Brain microvascular endothelial cell (primary cell): ENCODE measurements at regions not wholly inside any gene's neighbourhood (a gene's known extent, or its start where the extent isn't known, plus 50 kb on each side); places are given as distances from the start of the nearest gene placed in this dataset.

Source experiments
- DNase-seq: peaks from one replicate; pipeline ENCODE4 v3.0.0-alpha.2; 2020
- H3K27ac ChIP-seq: fragments of 250-450 bp; sonication (Bioruptor Pico); 2 replicates; pipeline ENCODE4 v1.5.1; 2020; ENCODE audit warnings: mild to moderate bottlenecking, moderate library complexity
- H3K27me3 ChIP-seq: fragments of 250-450 bp; sonication (Bioruptor Pico); replicated peaks from 2 replicates; pipeline ENCODE4 v1.5.1; 2020; ENCODE audit warnings: mild to moderate bottlenecking
- H3K36me3 ChIP-seq: fragments of 250-450 bp; sonication (Bioruptor Pico); replicated peaks from 2 replicates; pipeline ENCODE4 v1.5.1; 2020; ENCODE audit warnings: mild to moderate bottlenecking
- H3K4me3 ChIP-seq: 2 replicates; pipeline ENCODE4 v1.5.1; 2011; ENCODE audit warnings: low read depth, mild to moderate bottlenecking, control low read depth, low read length, moderate library complexity
- CTCF ChIP-seq: IDR thresholded peaks from 2 replicates; pipeline ENCODE4 v1.5.1; 2011; ENCODE audit warnings: low read depth, mild to moderate bottlenecking, moderate library complexity, low read length, control low read depth, inconsistent platforms; ENCODE audit errors: missing control alignments
- in situ Hi-C: cut with HindIII; loops from 2 replicates; pipeline ENCODE4 v1.10.0; 2017; ENCODE audit warnings: low sequenced_read_pairs, low pct_ligation_motif_present

GRCh38 chr15:31856581-31856980 is 173.7 kb upstream of the CHRNA7 start:
- Histone ChIP-seq H3K27me3 (no peaks in the 10 kb centered on the region), H3K36me3 (no peaks in the 10 kb centered on the region), H3K4me3 (no peak overlapping the region), H3K27ac (no peak overlapping the region)
- in situ Hi-C loops = no loop called here
- DNase-seq = no peak
- TF ChIP-seq CTCF = no peak

GRCh38 chr15:31857194-31857593 is 173.1 kb upstream of the CHRNA7 start:
- TF ChIP-seq CTCF = no peak
- Histone ChIP-seq H3K36me3 (no peaks in the 10 kb centered on the region), H3K27me3 (no peaks in the 10 kb centered on the region), H3K27ac (no peak overlapping the region), H3K4me3 (no peak overlapping the region)
- in situ Hi-C loops = no loop called here
- DNase-seq = no peak

- no peak overlapping the region for H3K4me3 ChIP-seq
- no peak for TF ChIP-seq CTCF
- H3K36me3 ChIP-seq = no peaks in the 10 kb centered on the region
- H3K27me3 ChIP-seq = no peaks in the 10 kb centered on the region
- in situ Hi-C loops = no loop called here
- H3K27ac ChIP-seq = no peak overlapping the region
- no peak for DNase-seq
These were observed 172.3 kb upstream of the CHRNA7 start for GRCh38 chr15:31858026-31858425.

GRCh38 chr15:31866248-31866647 is 164.1 kb upstream of the CHRNA7 start:
- in situ Hi-C loops = no loop called here
- no peak for TF ChIP-seq CTCF
- DNase-seq = no peak
- no peak overlapping the region for H3K27ac ChIP-seq
- no peak overlapping the region for H3K4me3 ChIP-seq
- no peaks in the 10 kb centered on the region for H3K36me3 ChIP-seq
- no peaks in the 10 kb centered on the region for H3K27me3 ChIP-seq

- H3K27ac ChIP-seq = no peak overlapping the region
- in situ Hi-C loops = no loop called here
- TF ChIP-seq CTCF = peak; percentile 85
- H3K27me3 ChIP-seq = no peaks in the 10 kb centered on the region
- no peak overlapping the region for H3K4me3 ChIP-seq
- DNase-seq = peak; percentile 4
- no peaks in the 10 kb centered on the region for H3K36me3 ChIP-seq
These were observed 162.5 kb upstream of the CHRNA7 start for GRCh38 chr15:31867536-31868442.
